Sigmoid colon (tissue), 4 donors: ENCODE measurements at regions not wholly inside any gene's neighbourhood (a gene's known extent, or its start where the extent isn't known, plus 50 kb on each side); places are given as distances from the start of the nearest gene placed in this dataset.

Experiments used
- POLR2A ChIP-seq, 2 donors: fragments of 450-650 bp; IDR thresholded peaks; one replicate each; pipeline ENCODE4 v1.6.1; 2016; ENCODE audit warnings: antibody characterized with exemption in 2 of 2, mild to moderate bottlenecking in 2 of 2, moderate library complexity in 2 of 2
- POLR2AphosphoS5 ChIP-seq, 4 donors: sonication (generic); formaldehyde crosslinking; IDR thresholded peaks; one replicate each; pipeline ENCODE4 v1.6.1; 2017; ENCODE audit warnings: antibody characterized with exemption in 4 of 4
- TF ChIP-seq, protein P1 (sequence below), 4 experiments: fragments of 450-650 bp in 3 of 4; fragments of 200-600 bp in 1 of 4; IDR thresholded peaks; one replicate each; pipeline ENCODE4 v1.5.1; 2016 to 2019; ENCODE audit warnings: antibody characterized with exemption in 4 of 4, mild to moderate bottlenecking in 3 of 4, moderate library complexity in 2 of 4

DNA sequence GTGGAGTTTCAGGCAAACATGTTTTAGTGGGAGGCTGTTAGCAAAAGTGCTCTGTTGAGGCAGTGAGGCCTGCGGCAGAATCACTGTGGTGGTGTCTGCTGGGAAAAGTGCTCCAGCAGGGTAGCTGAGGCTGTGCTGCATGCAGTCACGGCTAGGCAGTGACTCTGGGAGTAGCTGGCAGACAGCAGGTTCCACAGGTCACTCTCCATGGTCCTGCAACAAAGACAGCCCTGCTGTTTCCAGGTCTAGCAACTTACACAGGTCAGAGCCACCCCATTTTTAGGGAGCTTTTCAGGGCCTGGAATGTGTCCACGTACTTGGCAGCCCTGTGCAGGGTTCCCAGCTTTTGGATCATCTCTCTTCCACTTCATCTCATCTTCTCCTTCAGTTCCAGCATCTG lies 184.3 kb downstream of the NAA11 start:
- TF ChIP-seq, protein P1, sequence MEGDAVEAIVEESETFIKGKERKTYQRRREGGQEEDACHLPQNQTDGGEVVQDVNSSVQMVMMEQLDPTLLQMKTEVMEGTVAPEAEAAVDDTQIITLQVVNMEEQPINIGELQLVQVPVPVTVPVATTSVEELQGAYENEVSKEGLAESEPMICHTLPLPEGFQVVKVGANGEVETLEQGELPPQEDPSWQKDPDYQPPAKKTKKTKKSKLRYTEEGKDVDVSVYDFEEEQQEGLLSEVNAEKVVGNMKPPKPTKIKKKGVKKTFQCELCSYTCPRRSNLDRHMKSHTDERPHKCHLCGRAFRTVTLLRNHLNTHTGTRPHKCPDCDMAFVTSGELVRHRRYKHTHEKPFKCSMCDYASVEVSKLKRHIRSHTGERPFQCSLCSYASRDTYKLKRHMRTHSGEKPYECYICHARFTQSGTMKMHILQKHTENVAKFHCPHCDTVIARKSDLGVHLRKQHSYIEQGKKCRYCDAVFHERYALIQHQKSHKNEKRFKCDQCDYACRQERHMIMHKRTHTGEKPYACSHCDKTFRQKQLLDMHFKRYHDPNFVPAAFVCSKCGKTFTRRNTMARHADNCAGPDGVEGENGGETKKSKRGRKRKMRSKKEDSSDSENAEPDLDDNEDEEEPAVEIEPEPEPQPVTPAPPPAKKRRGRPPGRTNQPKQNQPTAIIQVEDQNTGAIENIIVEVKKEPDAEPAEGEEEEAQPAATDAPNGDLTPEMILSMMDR (IDR thresholded peaks at IDR 0.05): no peak
- no peak for TF ChIP-seq POLR2A (IDR thresholded peaks at IDR 0.05)
- no peak for TF ChIP-seq POLR2AphosphoS5 (IDR thresholded peaks at IDR 0.05)
